ENCODE measurements at regions not wholly inside any gene's neighbourhood (a gene's known extent, or its start where the extent isn't known, plus 50 kb on each side); places are given as distances from the start of the nearest gene placed in this dataset.

DNA sequence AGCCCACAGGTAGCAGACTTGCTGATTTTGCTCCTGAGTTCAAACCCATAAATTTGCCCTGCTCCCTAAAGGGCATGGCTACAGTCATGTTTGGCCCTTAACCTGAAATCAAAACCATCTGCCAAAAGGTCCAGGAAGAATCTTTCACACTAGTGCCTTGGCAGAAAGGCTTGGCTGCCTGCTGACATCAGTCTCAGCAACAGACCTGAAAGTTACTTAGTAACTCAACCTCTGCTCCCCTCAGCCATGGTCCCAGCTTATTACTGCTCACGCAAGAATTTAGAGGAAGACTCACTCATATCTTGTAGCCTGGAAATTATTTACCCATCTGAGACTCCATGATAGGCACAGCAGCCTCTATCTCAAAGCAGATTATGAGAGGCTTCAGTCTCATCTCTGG is 98.0 kb upstream of the KIF2B start:
- TF ChIP-seq, protein P1, sequence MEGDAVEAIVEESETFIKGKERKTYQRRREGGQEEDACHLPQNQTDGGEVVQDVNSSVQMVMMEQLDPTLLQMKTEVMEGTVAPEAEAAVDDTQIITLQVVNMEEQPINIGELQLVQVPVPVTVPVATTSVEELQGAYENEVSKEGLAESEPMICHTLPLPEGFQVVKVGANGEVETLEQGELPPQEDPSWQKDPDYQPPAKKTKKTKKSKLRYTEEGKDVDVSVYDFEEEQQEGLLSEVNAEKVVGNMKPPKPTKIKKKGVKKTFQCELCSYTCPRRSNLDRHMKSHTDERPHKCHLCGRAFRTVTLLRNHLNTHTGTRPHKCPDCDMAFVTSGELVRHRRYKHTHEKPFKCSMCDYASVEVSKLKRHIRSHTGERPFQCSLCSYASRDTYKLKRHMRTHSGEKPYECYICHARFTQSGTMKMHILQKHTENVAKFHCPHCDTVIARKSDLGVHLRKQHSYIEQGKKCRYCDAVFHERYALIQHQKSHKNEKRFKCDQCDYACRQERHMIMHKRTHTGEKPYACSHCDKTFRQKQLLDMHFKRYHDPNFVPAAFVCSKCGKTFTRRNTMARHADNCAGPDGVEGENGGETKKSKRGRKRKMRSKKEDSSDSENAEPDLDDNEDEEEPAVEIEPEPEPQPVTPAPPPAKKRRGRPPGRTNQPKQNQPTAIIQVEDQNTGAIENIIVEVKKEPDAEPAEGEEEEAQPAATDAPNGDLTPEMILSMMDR (IDR thresholded peaks at IDR 0.05; ENCODE audit: insufficient read depth, missing control alignments), result no peak
- no peak for DNase-seq (ENCODE audit: insufficient read length, low spot score)

DNA sequence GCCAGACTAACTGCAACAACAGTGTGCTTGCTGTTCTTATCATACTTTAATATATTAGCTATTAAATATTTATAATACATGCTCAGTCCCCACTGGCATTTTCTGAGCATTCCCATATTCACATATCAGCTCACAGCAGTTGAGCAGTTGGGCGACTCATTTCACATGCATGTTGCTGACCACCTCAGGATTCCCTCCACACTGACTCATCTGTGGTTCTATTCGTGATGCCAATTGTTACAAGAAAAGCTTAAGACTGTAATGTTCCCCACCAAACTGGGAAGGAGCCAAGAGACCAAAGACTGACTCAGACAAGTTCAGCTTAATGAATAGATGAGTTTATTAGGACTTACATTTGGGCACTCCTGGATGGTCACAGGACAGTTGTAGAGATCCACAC is 100.3 kb upstream of the KIF2B start:
- TF ChIP-seq, protein P1 (IDR thresholded peaks at IDR 0.05; ENCODE audit: insufficient read depth, missing control alignments), result no peak
- FAIRE-seq, result no peak
- DNase-seq (ENCODE audit: insufficient read length, low spot score), result no peak

More for the DNA sequence above, 98.0 kb upstream of the KIF2B start:
- no peak for FAIRE-seq

DNA sequence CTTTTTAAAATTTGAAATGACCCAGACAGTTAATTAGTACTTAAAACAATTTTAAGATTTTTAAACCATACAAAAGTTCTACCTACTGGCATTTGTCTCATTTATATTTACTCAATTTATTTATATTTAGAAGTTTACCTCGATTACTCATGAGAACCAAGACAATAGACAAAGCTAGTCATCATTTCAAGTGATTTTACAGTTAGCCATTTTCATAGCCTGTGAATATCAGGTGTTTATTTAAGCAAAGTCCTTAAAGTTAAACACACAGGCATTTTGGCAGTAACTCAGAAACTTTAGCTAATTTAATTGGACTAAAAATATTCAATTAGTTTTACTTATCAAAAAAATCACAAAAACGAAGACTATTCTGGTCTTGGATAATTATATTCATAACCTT is 101.6 kb upstream of the KIF2B start:
- TF ChIP-seq, protein P1 (IDR thresholded peaks at IDR 0.05; ENCODE audit: insufficient read depth, missing control alignments), result no peak
- DNase-seq (ENCODE audit: insufficient read length, low spot score) (no peak), FAIRE-seq (no peak)

DNA sequence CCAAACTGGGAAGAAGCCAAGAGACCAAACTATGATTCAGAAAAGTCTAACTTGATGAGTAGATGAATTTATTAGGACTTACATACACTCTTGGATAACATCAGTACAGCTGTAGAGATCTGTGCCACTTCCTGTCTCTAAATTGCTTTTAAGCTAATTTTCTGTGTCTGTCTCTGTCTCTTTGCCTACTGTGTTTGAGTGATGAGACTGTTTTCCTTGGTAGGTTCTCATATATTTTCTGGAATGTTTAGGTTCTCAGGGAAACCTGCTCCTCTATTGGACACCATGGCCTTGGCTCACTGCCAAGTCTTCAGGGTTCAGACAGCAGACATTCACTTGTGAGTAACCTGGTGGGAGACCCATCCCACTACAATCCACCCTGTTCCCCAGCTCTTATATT is 103.5 kb upstream of the KIF2B start:
- FAIRE-seq (no peak), DNase-seq (ENCODE audit: insufficient read length, low spot score) (no peak)
- TF ChIP-seq, protein P1 (IDR thresholded peaks at IDR 0.05; ENCODE audit: insufficient read depth, missing control alignments), result no peak

DNA sequence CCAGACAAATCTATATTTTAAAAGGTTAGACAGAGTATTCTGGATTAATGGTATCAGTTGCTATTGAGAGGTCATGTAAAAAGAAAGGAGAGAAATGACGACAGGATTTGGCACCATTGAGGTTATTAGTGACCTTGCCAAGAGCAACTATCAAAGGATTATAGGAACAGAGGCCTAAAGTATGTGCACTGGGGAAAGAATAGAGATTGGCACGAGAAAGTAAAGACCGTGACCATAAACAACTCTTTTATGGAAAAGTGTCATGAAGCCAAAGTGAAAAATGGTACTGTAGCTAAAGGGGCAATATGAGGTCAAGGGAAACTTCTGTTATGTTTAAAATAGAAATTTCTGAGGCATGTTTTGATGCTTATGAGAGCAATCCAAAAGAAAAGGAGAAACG is 115.2 kb upstream of the KIF2B start:
- TF ChIP-seq, protein P1 (IDR thresholded peaks at IDR 0.05; ENCODE audit: insufficient read depth, missing control alignments), result no peak

DNA sequence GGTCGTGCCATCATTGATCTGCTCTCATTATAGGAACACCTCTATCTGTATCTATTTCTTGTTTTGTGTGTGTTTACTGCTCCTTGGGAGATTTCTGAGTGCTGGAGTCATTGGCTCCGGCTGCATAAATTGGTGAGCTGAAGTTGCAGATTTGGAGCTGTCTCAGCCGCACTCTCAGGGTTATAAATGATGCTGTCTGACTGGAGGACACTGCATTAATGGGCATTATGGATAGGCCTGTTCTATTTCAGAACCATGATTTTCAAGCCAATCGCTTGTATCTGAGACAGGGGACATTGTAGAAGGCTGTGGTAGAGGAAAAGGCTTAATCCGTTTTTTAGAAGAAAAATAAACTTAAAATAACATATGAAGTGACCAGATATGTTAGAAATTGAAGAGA is 126.4 kb upstream of the KIF2B start:
- DNase-seq (ENCODE audit: insufficient read length, low spot score), result no peak
- no peak for FAIRE-seq
- TF ChIP-seq, protein P1 (IDR thresholded peaks at IDR 0.05; ENCODE audit: insufficient read depth, missing control alignments), result no peak

More for the DNA sequence above, 115.2 kb upstream of the KIF2B start:
- FAIRE-seq, result no peak
- no peak for DNase-seq (ENCODE audit: insufficient read length, low spot score)

DNA sequence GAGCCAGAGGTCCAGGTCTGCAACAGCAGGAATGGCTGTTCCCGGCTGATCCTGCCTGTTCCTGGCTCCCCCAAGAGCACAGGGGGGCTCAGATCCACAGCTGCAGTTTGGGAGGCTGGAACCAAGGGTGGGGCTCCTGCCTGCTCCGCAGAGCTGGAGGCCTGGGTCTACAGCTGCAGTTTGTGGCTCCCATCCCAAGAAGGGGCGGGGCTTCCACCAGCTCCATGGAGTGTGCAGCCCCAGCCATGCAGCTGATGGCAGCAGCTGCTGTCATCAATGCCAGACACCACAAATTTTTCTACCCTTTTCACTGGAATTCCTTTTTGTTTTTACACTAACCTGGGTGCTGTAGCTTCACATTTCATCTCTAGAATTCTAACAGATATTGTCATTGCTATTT is 135.4 kb upstream of the KIF2B start:
- FAIRE-seq (no peak), DNase-seq (ENCODE audit: insufficient read length, low spot score) (no peak)
- TF ChIP-seq, protein P1 (IDR thresholded peaks at IDR 0.05; ENCODE audit: insufficient read depth, missing control alignments), result no peak
